Esophagus squamous epithelium (tissue), 5 donors: ENCODE measurements at regions not wholly inside any gene's neighbourhood (a gene's known extent, or its start where the extent isn't known, plus 50 kb on each side); places are given as distances from the start of the nearest gene placed in this dataset.

Source experiments
- DNase-seq: peaks from one replicate; lab custom pipeline; 2025; lab: John Stamatoyannopoulos, UW
- H3K27ac ChIP-seq, 4 donors: fragments of 200-600 bp; sonication (generic); one replicate each; pipeline ENCODE4 v1.5.1; 2016 to 2019; ENCODE audit warnings: mild to moderate bottlenecking in 1 of 4
- H3K27me3 ChIP-seq, 4 donors: fragments of 200-600 bp; sonication (generic); 1 replicate in 3 of 4; 2 replicates in 1 of 4; pipeline versions ENCODE4 v1.5.1 to v1.6.0; 2017 to 2021; ENCODE audit warnings: antibody characterized with exemption in 1 of 4
- H3K36me3 ChIP-seq, 3 donors: fragments of 200-600 bp; sonication (generic); one replicate each; pipeline ENCODE4 v1.5.1; 2016 to 2019
- H3K4me1 ChIP-seq, 3 donors: fragments of 200-600 bp; sonication (generic); one replicate each; pipeline ENCODE4 v1.5.1; 2017 to 2019
- H3K4me3 ChIP-seq, 4 donors: fragments of 200-600 bp; sonication (generic); 1 replicate in 3 of 4; 2 replicates in 1 of 4; pipeline ENCODE4 v1.5.1; 2016 to 2019; ENCODE audit warnings: mild to moderate bottlenecking in 2 of 4, moderate library complexity in 1 of 4
- H3K9me3 ChIP-seq, 3 donors: fragments of 200-600 bp; sonication (generic); one replicate each; pipeline ENCODE4 v1.5.1; 2016 to 2019
- POLR2A ChIP-seq, 4 donors: fragments of 450-650 bp; IDR thresholded peaks; one replicate each; pipeline ENCODE4 v1.6.1; 2017; ENCODE audit warnings: antibody characterized with exemption in 4 of 4, mild to moderate bottlenecking in 4 of 4, moderate library complexity in 3 of 4
- WGBS, 2 donors: methylation state at CpG; one replicate each; pipeline ENCODE4 v1.1.5; 2018; 5-methylcytosine and 5-hydroxymethylcytosine counted together
- intact Hi-C: fragments of 100-400 bp; cut with DNase I; formaldehyde crosslinking; loops from one replicate; pipeline ENCODE4 v1.15.0; 2022
- TF ChIP-seq, protein P1 (sequence below), 6 experiments: fragments of 450-650 bp in 4 of 6; fragments of 200-600 bp in 2 of 6; sonication (generic) in 2 of 6; IDR thresholded peaks; one replicate each; pipeline ENCODE4 v1.5.1; 2016 to 2019; ENCODE audit warnings: antibody characterized with exemption in 6 of 6, mild to moderate bottlenecking in 4 of 6, moderate library complexity in 4 of 6
- donor health status: DM: yes; HTN: yes; CAD: no.

DNA sequence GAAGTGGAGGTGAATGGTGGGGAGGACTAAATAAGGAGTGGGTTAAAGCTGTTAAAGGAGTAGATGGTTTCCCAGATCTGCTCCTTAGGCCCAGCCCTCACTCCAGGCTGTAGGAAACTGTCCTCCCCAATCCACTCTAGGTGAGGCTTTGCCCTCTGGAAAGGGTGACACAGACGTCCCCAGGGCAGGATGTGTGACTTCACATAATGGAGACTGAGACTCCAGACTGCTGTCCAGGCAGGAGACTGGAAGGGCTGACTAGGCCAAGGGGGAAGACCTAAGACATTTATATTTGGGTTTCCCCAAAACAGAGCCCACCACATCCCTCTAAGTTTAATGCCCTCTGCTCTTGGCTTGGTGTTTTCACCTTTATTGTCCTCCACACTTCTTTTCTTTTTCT, 488.5 kb downstream of the SHQ1 start:
- no peak overlapping the region for H3K27ac ChIP-seq
- TF ChIP-seq POLR2A (IDR thresholded peaks at IDR 0.05): no peak
- TF ChIP-seq, protein P1, sequence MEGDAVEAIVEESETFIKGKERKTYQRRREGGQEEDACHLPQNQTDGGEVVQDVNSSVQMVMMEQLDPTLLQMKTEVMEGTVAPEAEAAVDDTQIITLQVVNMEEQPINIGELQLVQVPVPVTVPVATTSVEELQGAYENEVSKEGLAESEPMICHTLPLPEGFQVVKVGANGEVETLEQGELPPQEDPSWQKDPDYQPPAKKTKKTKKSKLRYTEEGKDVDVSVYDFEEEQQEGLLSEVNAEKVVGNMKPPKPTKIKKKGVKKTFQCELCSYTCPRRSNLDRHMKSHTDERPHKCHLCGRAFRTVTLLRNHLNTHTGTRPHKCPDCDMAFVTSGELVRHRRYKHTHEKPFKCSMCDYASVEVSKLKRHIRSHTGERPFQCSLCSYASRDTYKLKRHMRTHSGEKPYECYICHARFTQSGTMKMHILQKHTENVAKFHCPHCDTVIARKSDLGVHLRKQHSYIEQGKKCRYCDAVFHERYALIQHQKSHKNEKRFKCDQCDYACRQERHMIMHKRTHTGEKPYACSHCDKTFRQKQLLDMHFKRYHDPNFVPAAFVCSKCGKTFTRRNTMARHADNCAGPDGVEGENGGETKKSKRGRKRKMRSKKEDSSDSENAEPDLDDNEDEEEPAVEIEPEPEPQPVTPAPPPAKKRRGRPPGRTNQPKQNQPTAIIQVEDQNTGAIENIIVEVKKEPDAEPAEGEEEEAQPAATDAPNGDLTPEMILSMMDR (IDR thresholded peaks at IDR 0.05): no peak
- no peaks in the 10 kb centered on the region for H3K9me3 ChIP-seq
- intact Hi-C loops: no loop called here
- DNase-seq: no peak
- no peaks in the 10 kb centered on the region for H3K36me3 ChIP-seq
- 83% methylated on average over 1 of the region's 1 CpG for WGBS, 2 donors
- no peak overlapping the region for H3K4me3 ChIP-seq
- H3K27me3 ChIP-seq: no peaks in the 10 kb centered on the region
- H3K4me1 ChIP-seq: no peaks in the 10 kb centered on the region

DNA sequence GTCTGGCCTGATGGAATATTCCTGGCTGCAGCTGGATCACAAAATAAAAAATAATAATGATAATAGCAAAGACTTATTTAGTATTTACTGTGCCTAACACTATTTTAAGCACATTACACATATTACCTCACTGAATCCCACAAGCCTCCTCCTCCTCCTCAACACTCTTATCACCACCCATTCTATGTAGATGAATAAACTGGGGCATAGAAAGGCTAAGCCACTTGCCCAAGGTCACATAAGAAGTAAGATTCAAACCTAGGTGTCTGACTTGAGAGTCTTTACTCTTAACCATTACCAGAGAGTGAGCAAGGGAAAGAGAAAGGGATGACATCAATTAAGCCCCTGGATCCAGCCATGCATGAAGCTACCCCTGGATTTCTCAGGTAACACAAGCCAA, 493.1 kb downstream of the SHQ1 start:
- H3K27ac ChIP-seq: no peak overlapping the region
- intact Hi-C loops: no loop called here
- no peaks in the 10 kb centered on the region for H3K27me3 ChIP-seq
- no peak for DNase-seq
- no peaks in the 10 kb centered on the region for H3K36me3 ChIP-seq
- no peak for TF ChIP-seq POLR2A (IDR thresholded peaks at IDR 0.05)
- TF ChIP-seq, protein P1 (IDR thresholded peaks at IDR 0.05): no peak
- no peak overlapping the region for H3K4me3 ChIP-seq
- no peaks in the 10 kb centered on the region for H3K4me1 ChIP-seq
- no peaks in the 10 kb centered on the region for H3K9me3 ChIP-seq

DNA sequence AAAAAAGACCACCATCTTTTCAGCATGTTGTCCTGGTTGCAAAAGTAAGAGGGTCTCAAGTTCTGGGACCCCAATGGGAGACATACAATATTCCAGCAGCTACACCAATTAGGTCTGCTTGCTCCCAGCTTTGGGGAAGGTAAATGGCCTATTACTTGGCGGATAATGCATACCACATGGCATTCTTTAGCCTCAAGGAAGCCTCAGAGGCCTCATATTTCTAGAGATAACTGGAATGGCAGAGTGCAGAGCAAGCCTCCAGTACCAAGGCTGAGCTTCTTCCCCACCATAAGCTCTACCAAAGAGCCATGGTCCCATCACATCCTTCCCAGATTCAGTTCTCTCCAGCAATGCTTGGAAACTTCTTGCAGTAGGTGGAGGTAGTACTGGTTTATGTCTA, 493.8 kb downstream of the SHQ1 start:
- Histone ChIP-seq H3K4me3 (no peak overlapping the region), H3K27me3 (no peaks in the 10 kb centered on the region), H3K4me1 (no peaks in the 10 kb centered on the region), H3K9me3 (no peaks in the 10 kb centered on the region), H3K27ac (no peak overlapping the region), H3K36me3 (no peaks in the 10 kb centered on the region)
- TF ChIP-seq POLR2A (IDR thresholded peaks at IDR 0.05): no peak
- TF ChIP-seq, protein P1 (IDR thresholded peaks at IDR 0.05): no peak
- 100% methylated on average over 1 of the region's 1 CpG for WGBS, 2 donors
- intact Hi-C loops: no loop called here
- DNase-seq: no peak

DNA sequence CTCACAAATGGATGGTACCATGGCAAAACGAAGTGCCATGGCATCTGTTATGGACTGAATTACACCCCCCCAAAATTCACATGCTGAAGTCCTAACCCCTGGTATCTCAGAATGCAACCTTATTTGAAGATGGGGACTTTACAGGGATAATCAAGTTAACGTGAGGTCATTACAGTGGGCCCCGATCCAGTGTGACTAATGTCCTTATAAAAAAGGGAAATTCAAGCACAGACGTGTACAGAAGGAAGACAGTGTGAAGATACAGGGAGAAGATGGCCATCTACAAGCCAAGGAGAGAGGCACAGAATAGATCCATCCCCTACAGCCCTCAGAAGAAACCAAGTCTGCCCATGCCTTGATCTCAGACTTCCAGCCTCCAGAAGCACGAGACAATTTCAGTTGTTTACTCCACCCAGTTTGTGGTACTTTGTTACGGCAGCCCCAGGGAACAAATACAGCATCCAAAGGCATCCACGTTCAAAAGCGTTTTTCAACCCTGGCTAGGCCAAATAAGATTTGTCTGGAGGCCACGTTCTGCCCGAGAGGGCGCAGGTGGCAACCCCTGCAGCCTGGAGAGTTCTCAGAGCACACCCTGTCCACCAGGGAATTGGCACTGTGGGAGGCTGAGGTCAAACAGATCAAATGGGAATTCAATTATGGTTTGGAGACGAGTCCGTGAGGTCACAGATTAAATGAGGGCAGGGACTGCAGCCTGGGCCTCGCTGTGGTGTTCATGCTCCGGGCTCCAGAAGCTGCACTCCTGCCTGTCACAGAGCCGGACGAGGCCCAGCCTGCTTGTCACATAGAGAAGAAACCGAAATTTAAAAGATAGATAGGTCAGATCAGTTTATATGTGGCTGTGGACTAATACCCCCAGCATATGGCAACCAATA, 494.8 kb downstream of the SHQ1 start:
- Histone ChIP-seq H3K36me3 (no peaks in the 10 kb centered on the region), H3K4me1 (peaks cover 0 to under 1% (median 0%) of the 10 kb centered on the region in 3 donors), H3K4me3 (no peak overlapping the region), H3K27ac (no peak overlapping the region), H3K27me3 (no peaks in the 10 kb centered on the region), H3K9me3 (no peaks in the 10 kb centered on the region)
- TF ChIP-seq, protein P1 (IDR thresholded peaks at IDR 0.05): no peak
- no peak for TF ChIP-seq POLR2A (IDR thresholded peaks at IDR 0.05)
- 62 to 65% methylated on average over 18 of the region's 18 CpGs for WGBS, 2 donors
- intact Hi-C loops: no loop called here
- DNase-seq: no peak

DNA sequence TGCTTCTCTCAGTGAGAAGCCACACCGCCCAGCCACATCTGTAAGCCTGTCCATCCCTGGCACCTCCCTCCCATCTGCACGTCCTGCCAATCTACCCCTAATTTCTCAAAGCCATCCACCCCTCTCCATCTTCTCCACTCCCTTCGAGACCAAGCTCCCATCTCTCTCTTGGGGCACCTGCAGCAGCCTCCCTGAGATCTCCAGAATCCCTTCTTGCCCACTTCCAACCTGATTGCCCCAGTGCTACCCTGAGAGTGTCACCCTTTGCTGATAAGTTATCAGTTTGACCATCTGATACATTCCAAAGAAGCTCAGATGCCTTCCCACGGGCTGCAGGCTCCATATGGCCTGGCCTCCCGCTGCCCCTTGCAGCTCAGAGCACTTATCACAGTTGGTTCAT, 496.1 kb downstream of the SHQ1 start:
- WGBS, 2 donors: 87 to 92% methylated on average over 5 of the region's 5 CpGs
- peaks cover 8 to 12% (median 9%) of the 10 kb centered on the region in 3 donors for H3K4me1 ChIP-seq
- no peak overlapping the region for H3K4me3 ChIP-seq
- H3K36me3 ChIP-seq: no peaks in the 10 kb centered on the region
- no peak for DNase-seq
- H3K27ac ChIP-seq: no peak overlapping the region
- H3K9me3 ChIP-seq: no peaks in the 10 kb centered on the region
- H3K27me3 ChIP-seq: no peaks in the 10 kb centered on the region
- intact Hi-C loops: no loop called here
- TF ChIP-seq POLR2A (IDR thresholded peaks at IDR 0.05): no peak
- TF ChIP-seq, protein P1 (IDR thresholded peaks at IDR 0.05): no peak
